ENCODE measurements at regions not wholly inside any gene's neighbourhood (a gene's known extent, or its start where the extent isn't known, plus 50 kb on each side); places are given as distances from the start of the nearest gene placed in this dataset.

- ChIA-PET RAD21 (ENCODE audit: low non-redundant PET in 1 of 2, low total read pairs in 2 of 2, uncharacterized antibody in 2 of 2, unreplicated experiment in 2 of 2) (no interaction called here), POLR2A (no interaction called here), CTCF (no interaction called here)
- intact Hi-C loops (cut with micrococcal nuclease): no loop called here
- Histone ChIP-seq H3K27ac (ENCODE audit: low read depth, low read length) (no peak overlapping the region), H3K9me3 (ENCODE audit: control insufficient read depth in 1 of 2, insufficient read depth in 1 of 2, low read depth in 1 of 2, low read length in 2 of 2) (no peaks in the 10 kb centered on the region), H3K4me2 (ENCODE audit: low read length) (no peak overlapping the region), H3K27me3 (ENCODE audit: insufficient read depth, low read length) (peaks cover 21% of the 10 kb centered on the region), H3K4me1 (ENCODE audit: control insufficient read depth in 1 of 2, insufficient read depth in 2 of 2, low read length in 2 of 2) (no peaks in the 10 kb centered on the region), H2AFZ (ENCODE audit: low read depth, low read length, poor library complexity, severe bottlenecking) (no peak overlapping the region), H3K9me2 (ENCODE audit: insufficient read depth) (no peaks in the 10 kb centered on the region), H4K20me1 (ENCODE audit: insufficient read depth) (no peaks in the 10 kb centered on the region), H3K36me3 (ENCODE audit: control insufficient read depth in 1 of 2, insufficient read depth in 2 of 2, low read length in 2 of 2) (no peaks in the 10 kb centered on the region), H3K9ac (ENCODE audit: low read length) (no peak overlapping the region), H3K79me2 (ENCODE audit: insufficient read depth, low read length) (no peaks in the 10 kb centered on the region), H3K4me3 (replicated peaks in 1 of 2; ENCODE audit: low read depth in 1 of 2, low read length in 2 of 2) (no peak overlapping the region)
- TF ChIP-seq POLR2A (IDR thresholded peaks at IDR 0.05; ENCODE audit: borderline replicate concordance, extremely low read depth, insufficient read depth, insufficient read length) (no peak), SRF (IDR thresholded peaks at IDR 0.05; ENCODE audit: low read depth) (no peak), RAD21 (IDR thresholded peaks at IDR 0.05; ENCODE audit: low read depth) (no peak), CBX3 (IDR thresholded peaks at IDR 0.05; ENCODE audit: low read depth) (no peak), TCF7L2 (IDR thresholded peaks at IDR 0.05; ENCODE audit: borderline replicate concordance, extremely low read depth, insufficient read depth, insufficient read length) (no peak), FOSL1 (IDR thresholded peaks at IDR 0.05; ENCODE audit: low read depth) (no peak), ELF1 (IDR thresholded peaks at IDR 0.05; ENCODE audit: borderline replicate concordance, low read depth) (no peak), EGR1 (IDR thresholded peaks at IDR 0.05; ENCODE audit: low read depth) (no peak), ATF3 (IDR thresholded peaks at IDR 0.05) (no peak), JUND (IDR thresholded peaks at IDR 0.05) (no peak), ZNF274 (IDR thresholded peaks at IDR 0.05; ENCODE audit: low read depth, low read length) (no peak), YY1 (IDR thresholded peaks at IDR 0.05; ENCODE audit: extremely low read depth, insufficient replicate concordance, low read depth, low read length) (no peak), POLR2AphosphoS5 (IDR thresholded peaks at IDR 0.05; ENCODE audit: low read depth, low read length) (no peak), EZH2phosphoT487 (IDR thresholded peaks at IDR 0.05; ENCODE audit: borderline replicate concordance) (no peak), EZH2 (IDR thresholded peaks at IDR 0.05) (no peak), SP1 (IDR thresholded peaks at IDR 0.05; ENCODE audit: low read depth) (no peak)
- TF ChIP-seq, protein P1, sequence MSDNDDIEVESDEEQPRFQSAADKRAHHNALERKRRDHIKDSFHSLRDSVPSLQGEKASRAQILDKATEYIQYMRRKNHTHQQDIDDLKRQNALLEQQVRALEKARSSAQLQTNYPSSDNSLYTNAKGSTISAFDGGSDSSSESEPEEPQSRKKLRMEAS (IDR thresholded peaks at IDR 0.05): no peak
- TF ChIP-seq, protein P2, sequence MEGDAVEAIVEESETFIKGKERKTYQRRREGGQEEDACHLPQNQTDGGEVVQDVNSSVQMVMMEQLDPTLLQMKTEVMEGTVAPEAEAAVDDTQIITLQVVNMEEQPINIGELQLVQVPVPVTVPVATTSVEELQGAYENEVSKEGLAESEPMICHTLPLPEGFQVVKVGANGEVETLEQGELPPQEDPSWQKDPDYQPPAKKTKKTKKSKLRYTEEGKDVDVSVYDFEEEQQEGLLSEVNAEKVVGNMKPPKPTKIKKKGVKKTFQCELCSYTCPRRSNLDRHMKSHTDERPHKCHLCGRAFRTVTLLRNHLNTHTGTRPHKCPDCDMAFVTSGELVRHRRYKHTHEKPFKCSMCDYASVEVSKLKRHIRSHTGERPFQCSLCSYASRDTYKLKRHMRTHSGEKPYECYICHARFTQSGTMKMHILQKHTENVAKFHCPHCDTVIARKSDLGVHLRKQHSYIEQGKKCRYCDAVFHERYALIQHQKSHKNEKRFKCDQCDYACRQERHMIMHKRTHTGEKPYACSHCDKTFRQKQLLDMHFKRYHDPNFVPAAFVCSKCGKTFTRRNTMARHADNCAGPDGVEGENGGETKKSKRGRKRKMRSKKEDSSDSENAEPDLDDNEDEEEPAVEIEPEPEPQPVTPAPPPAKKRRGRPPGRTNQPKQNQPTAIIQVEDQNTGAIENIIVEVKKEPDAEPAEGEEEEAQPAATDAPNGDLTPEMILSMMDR (IDR thresholded peaks at IDR 0.05 in 2 of 3, conservative IDR thresholded peaks at IDR 0.05 in 1 of 3; ENCODE audit: borderline replicate concordance in 1 of 3, insufficient read depth in 1 of 3, low read depth in 2 of 3, low read length in 2 of 3): no peak
- TF ChIP-seq, protein P3, sequence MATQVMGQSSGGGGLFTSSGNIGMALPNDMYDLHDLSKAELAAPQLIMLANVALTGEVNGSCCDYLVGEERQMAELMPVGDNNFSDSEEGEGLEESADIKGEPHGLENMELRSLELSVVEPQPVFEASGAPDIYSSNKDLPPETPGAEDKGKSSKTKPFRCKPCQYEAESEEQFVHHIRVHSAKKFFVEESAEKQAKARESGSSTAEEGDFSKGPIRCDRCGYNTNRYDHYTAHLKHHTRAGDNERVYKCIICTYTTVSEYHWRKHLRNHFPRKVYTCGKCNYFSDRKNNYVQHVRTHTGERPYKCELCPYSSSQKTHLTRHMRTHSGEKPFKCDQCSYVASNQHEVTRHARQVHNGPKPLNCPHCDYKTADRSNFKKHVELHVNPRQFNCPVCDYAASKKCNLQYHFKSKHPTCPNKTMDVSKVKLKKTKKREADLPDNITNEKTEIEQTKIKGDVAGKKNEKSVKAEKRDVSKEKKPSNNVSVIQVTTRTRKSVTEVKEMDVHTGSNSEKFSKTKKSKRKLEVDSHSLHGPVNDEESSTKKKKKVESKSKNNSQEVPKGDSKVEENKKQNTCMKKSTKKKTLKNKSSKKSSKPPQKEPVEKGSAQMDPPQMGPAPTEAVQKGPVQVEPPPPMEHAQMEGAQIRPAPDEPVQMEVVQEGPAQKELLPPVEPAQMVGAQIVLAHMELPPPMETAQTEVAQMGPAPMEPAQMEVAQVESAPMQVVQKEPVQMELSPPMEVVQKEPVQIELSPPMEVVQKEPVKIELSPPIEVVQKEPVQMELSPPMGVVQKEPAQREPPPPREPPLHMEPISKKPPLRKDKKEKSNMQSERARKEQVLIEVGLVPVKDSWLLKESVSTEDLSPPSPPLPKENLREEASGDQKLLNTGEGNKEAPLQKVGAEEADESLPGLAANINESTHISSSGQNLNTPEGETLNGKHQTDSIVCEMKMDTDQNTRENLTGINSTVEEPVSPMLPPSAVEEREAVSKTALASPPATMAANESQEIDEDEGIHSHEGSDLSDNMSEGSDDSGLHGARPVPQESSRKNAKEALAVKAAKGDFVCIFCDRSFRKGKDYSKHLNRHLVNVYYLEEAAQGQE (IDR thresholded peaks at IDR 0.05; ENCODE audit: low read depth): no peak
- no TSS peak for BruUV-seq (replicated peaks)
- ATAC-seq: no peak
- DNase-seq (ENCODE audit: low read depth, low spot score): no peak
These were observed 173.1 kb downstream of the RNF152 start for GRCh38 chr18:61719671-61720070.

Data from HCT116 (cell line).